Omental fat pad (tissue), 3 donors: ENCODE measurements at regions not wholly inside any gene's neighbourhood (a gene's known extent, or its start where the extent isn't known, plus 50 kb on each side); places are given as distances from the start of the nearest gene placed in this dataset.

Experiments used
- ATAC-seq: fragments of 150-250 bp; one replicate; pipeline ENCODE4 v1.9.1; 2016; ENCODE audit warnings: mild to moderate bottlenecking, moderate library complexity; ENCODE audit not compliant: low FRiP score
- DNase-seq: peaks from one replicate; pipeline ENCODE4 v3.0.0-alpha.2; 2019; ENCODE audit warnings: low spot score
- CTCF ChIP-seq, 3 donors: fragments of 450-650 bp; IDR thresholded peaks; one replicate each; pipeline ENCODE4 v1.5.1; 2016 to 2017; ENCODE audit warnings: antibody characterized with exemption in 3 of 3, mild to moderate bottlenecking in 3 of 3, moderate library complexity in 2 of 3

- ATAC-seq: peak; percentile 51
- TF ChIP-seq CTCF (IDR thresholded peaks at IDR 0.05): no peak
- DNase-seq: no peak
Measured at GRCh38 chr18:2180586-2180985, 390.7 kb downstream of the METTL4 start.

- no peak for TF ChIP-seq CTCF (IDR thresholded peaks at IDR 0.05)
- DNase-seq (no peak), ATAC-seq (no peak)
Measured at GRCh38 chr18:2183432-2183831, 387.9 kb downstream of the METTL4 start.

GRCh38 chr18:2186967-2187366 is 384.3 kb downstream of the METTL4 start:
- DNase-seq (no peak), ATAC-seq (no peak)
- no peak for TF ChIP-seq CTCF (IDR thresholded peaks at IDR 0.05)

- no peak for TF ChIP-seq CTCF (IDR thresholded peaks at IDR 0.05)
- no peak for ATAC-seq
- DNase-seq: no peak
Measured at GRCh38 chr18:2188258-2188657, 383.0 kb downstream of the METTL4 start.

- DNase-seq (no peak), ATAC-seq (no peak)
- TF ChIP-seq CTCF (IDR thresholded peaks at IDR 0.05): no peak
Measured at GRCh38 chr18:2191180-2191790, 380.0 kb downstream of the METTL4 start.

GRCh38 chr18:2192562-2192961 is 378.7 kb downstream of the METTL4 start:
- no peak for TF ChIP-seq CTCF (IDR thresholded peaks at IDR 0.05)
- no peak for DNase-seq
- no peak for ATAC-seq

- no peak for TF ChIP-seq CTCF (IDR thresholded peaks at IDR 0.05)
- DNase-seq (no peak), ATAC-seq (no peak)
Measured at GRCh38 chr18:2197946-2198345, 373.4 kb downstream of the METTL4 start.
